Loucy (cell line): ENCODE measurements at regions not wholly inside any gene's neighbourhood (a gene's known extent, or its start where the extent isn't known, plus 50 kb on each side); places are given as distances from the start of the nearest gene placed in this dataset.
"Not testable (repeated sequence)": the region's sequence is repeated elsewhere in the genome, so short reads cannot be mapped to it uniquely, and the experiment has no call there.

ENCODE experiments used
- H2AFZ ChIP-seq: fragments of 200-600 bp; sonication (generic); 2 replicates; pipeline ENCODE4 v1.6.0; 2016; ENCODE audit warnings: antibody characterized with exemption, mild to moderate bottlenecking, low read length, moderate library complexity
- H3F3A ChIP-seq: fragments of 200-600 bp; 2 replicates; pipeline ENCODE4 v1.6.0; 2016; ENCODE audit warnings: antibody characterized with exemption, low read depth, mild to moderate bottlenecking
- H3K27me3 ChIP-seq: fragments of 200-600 bp; sonication (generic); 2 replicates; pipeline ENCODE4 v1.6.1; 2014; ENCODE audit warnings: low read length, mild to moderate bottlenecking; ENCODE audit not compliant: insufficient read depth, poor library complexity, severe bottlenecking
- H3K36me3 ChIP-seq: fragments of 200-600 bp; sonication (generic); 2 replicates; pipeline ENCODE4 v1.6.1; 2016; ENCODE audit warnings: low read length; ENCODE audit not compliant: insufficient read depth
- H3K4me1 ChIP-seq: fragments of 200-600 bp; sonication (generic); 2 replicates; pipeline ENCODE4 v1.5.1; 2014; ENCODE audit warnings: low read length, mild to moderate bottlenecking; ENCODE audit not compliant: insufficient read depth, poor library complexity, severe bottlenecking
- H3K4me2 ChIP-seq: fragments of 200-600 bp; sonication (generic); 2 replicates; pipeline ENCODE4 v1.6.0; 2014; ENCODE audit warnings: antibody characterized with exemption, low read length, low read depth, mild to moderate bottlenecking; ENCODE audit not compliant: poor library complexity, severe bottlenecking
- H3K4me3 ChIP-seq: fragments of 200-600 bp; sonication (generic); 2 replicates; pipeline ENCODE4 v1.5.1; 2014; ENCODE audit warnings: low read length, mild to moderate bottlenecking, mixed read lengths; ENCODE audit not compliant: poor library complexity, severe bottlenecking
- H3K79me2 ChIP-seq: fragments of 200-600 bp; sonication (generic); 2 replicates; pipeline ENCODE4 v1.6.1; 2014; ENCODE audit warnings: low read length; ENCODE audit not compliant: insufficient read depth
- H3K9ac ChIP-seq: fragments of 200-600 bp; sonication (generic); 2 replicates; pipeline ENCODE4 v1.6.0; 2014; ENCODE audit warnings: mild to moderate bottlenecking, low read depth, low read length, moderate library complexity; ENCODE audit not compliant: poor library complexity, severe bottlenecking
- H3K9me2 ChIP-seq: fragments of 200-600 bp; sonication (generic); replicated peaks from 2 replicates; pipeline ENCODE4 v1.6.1; 2016; ENCODE audit warnings: low read depth, low read length, mixed read lengths
- H3K9me3 ChIP-seq: fragments of 200-600 bp; sonication (generic); 2 replicates; pipeline ENCODE4 v1.6.1; 2014; ENCODE audit warnings: mild to moderate bottlenecking, antibody characterized with exemption, low read length, low read depth; ENCODE audit not compliant: insufficient read depth
- H4K20me1 ChIP-seq: fragments of 200-600 bp; sonication (generic); 2 replicates; pipeline ENCODE4 v1.6.0; 2014; ENCODE audit warnings: antibody characterized with exemption, low read length, mild to moderate bottlenecking; ENCODE audit not compliant: insufficient read depth, poor library complexity, severe bottlenecking
- CTCF ChIP-seq: fragments of 200-600 bp; sonication (generic); conservative IDR thresholded peaks from 2 replicates; pipeline ENCODE4 v1.5.1; 2014; ENCODE audit warnings: mild to moderate bottlenecking, antibody characterized with exemption, low read length
- EZH2phosphoT487 ChIP-seq: fragments of 200-600 bp; IDR thresholded peaks from 2 replicates; pipeline ENCODE4 v1.6.1; 2018; ENCODE audit warnings: antibody characterized with exemption, mild to moderate bottlenecking, moderate library complexity, borderline replicate concordance

GRCh38 chr2:175792199-175792598, 209.9 kb downstream of the LNPK start:
- H3K9me2 ChIP-seq, result no peaks in the 10 kb centered on the region
- H3K9me3 ChIP-seq, result peaks cover 6% of the 10 kb centered on the region; the same call in 1 of the 2 replicates
- H3K79me2 ChIP-seq, result no peaks in the 10 kb centered on the region
- H2AFZ ChIP-seq, result no peak overlapping the region
- no peak overlapping the region for H3K4me2 ChIP-seq
- no peak for TF ChIP-seq CTCF
- TF ChIP-seq EZH2phosphoT487, result no peak
- H3K9ac ChIP-seq, result no peak overlapping the region
- no peaks in the 10 kb centered on the region for H4K20me1 ChIP-seq
- no peaks in the 10 kb centered on the region for H3F3A ChIP-seq
- no peaks in the 10 kb centered on the region for H3K36me3 ChIP-seq
- no peaks in the 10 kb centered on the region for H3K27me3 ChIP-seq
- no peak overlapping the region for H3K4me3 ChIP-seq
- H3K4me1 ChIP-seq, result no peaks in the 10 kb centered on the region

GRCh38 chr2:175786471-175787124, 215.5 kb downstream of the LNPK start:
- no peak overlapping the region for H3K4me2 ChIP-seq
- no peaks in the 10 kb centered on the region for H3K27me3 ChIP-seq
- H3K79me2 ChIP-seq, result no peaks in the 10 kb centered on the region
- H3K9me2 ChIP-seq, result no peaks in the 10 kb centered on the region
- H4K20me1 ChIP-seq, result no peaks in the 10 kb centered on the region
- H3K9me3 ChIP-seq, result no peaks in the 10 kb centered on the region
- H3K9ac ChIP-seq, result no peak overlapping the region
- no peaks in the 10 kb centered on the region for H3K4me1 ChIP-seq
- no peaks in the 10 kb centered on the region for H3K36me3 ChIP-seq
- no peaks in the 10 kb centered on the region for H3F3A ChIP-seq
- TF ChIP-seq EZH2phosphoT487, result no peak
- no peak for TF ChIP-seq CTCF
- no peak overlapping the region for H2AFZ ChIP-seq
- no peak overlapping the region for H3K4me3 ChIP-seq

GRCh38 chr2:175777337-175777736, 224.7 kb downstream of the LNPK start:
- not testable (repeated sequence) for H3K4me2 ChIP-seq, H3K9me2 ChIP-seq, H3K4me1 ChIP-seq, H3K9me3 ChIP-seq, H3F3A ChIP-seq, H3K27me3 ChIP-seq, H3K4me3 ChIP-seq, H3K79me2 ChIP-seq, H2AFZ ChIP-seq, H3K9ac ChIP-seq, H3K36me3 ChIP-seq, H4K20me1 ChIP-seq

GRCh38 chr2:175769200-175769599, 232.9 kb downstream of the LNPK start:
- Histone ChIP-seq H3K9ac (no peak overlapping the region), H3K9me3 (no peaks in the 10 kb centered on the region), H3F3A (no peaks in the 10 kb centered on the region), H3K27me3 (no peaks in the 10 kb centered on the region), H3K4me2 (no peak overlapping the region), H3K9me2 (no peaks in the 10 kb centered on the region), H3K36me3 (no peaks in the 10 kb centered on the region), H3K4me1 (no peaks in the 10 kb centered on the region), H3K4me3 (no peak overlapping the region), H4K20me1 (no peaks in the 10 kb centered on the region), H2AFZ (no peak overlapping the region), H3K79me2 (no peaks in the 10 kb centered on the region)
- TF ChIP-seq CTCF (no peak), EZH2phosphoT487 (no peak)
